Neural progenitor cell (in vitro differentiated cells): ENCODE measurements at regions not wholly inside any gene's neighbourhood (a gene's known extent, or its start where the extent isn't known, plus 50 kb on each side); places are given as distances from the start of the nearest gene placed in this dataset.

Experiments used
- EZH2 ChIP-seq: fragments of 200-600 bp; sonication (generic); IDR thresholded peaks from 2 replicates; pipeline ENCODE4 v1.6.1; 2017; ENCODE audit warnings: antibody characterized with exemption, mild to moderate bottlenecking, moderate library complexity
- EZH2phosphoT487 ChIP-seq: fragments of 200-600 bp; sonication (generic); IDR thresholded peaks from 2 replicates; pipeline ENCODE4 v1.6.1; 2017; ENCODE audit warnings: antibody characterized with exemption
- TF ChIP-seq, protein P1 (sequence below): fragments of 200-600 bp; sonication (generic); IDR thresholded peaks from 2 replicates; pipeline ENCODE4 v1.5.1; 2017; ENCODE audit warnings: antibody characterized with exemption, mild to moderate bottlenecking

GRCh38 chr21:23968008-23968407 lies 1639.3 kb downstream of the MRPL39 start:
- TF ChIP-seq, protein P1, sequence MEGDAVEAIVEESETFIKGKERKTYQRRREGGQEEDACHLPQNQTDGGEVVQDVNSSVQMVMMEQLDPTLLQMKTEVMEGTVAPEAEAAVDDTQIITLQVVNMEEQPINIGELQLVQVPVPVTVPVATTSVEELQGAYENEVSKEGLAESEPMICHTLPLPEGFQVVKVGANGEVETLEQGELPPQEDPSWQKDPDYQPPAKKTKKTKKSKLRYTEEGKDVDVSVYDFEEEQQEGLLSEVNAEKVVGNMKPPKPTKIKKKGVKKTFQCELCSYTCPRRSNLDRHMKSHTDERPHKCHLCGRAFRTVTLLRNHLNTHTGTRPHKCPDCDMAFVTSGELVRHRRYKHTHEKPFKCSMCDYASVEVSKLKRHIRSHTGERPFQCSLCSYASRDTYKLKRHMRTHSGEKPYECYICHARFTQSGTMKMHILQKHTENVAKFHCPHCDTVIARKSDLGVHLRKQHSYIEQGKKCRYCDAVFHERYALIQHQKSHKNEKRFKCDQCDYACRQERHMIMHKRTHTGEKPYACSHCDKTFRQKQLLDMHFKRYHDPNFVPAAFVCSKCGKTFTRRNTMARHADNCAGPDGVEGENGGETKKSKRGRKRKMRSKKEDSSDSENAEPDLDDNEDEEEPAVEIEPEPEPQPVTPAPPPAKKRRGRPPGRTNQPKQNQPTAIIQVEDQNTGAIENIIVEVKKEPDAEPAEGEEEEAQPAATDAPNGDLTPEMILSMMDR, result no peak
- TF ChIP-seq EZH2 (no peak), EZH2phosphoT487 (no peak)
